ENCODE measurements at regions not wholly inside any gene's neighbourhood (a gene's known extent, or its start where the extent isn't known, plus 50 kb on each side); places are given as distances from the start of the nearest gene placed in this dataset.

DNA sequence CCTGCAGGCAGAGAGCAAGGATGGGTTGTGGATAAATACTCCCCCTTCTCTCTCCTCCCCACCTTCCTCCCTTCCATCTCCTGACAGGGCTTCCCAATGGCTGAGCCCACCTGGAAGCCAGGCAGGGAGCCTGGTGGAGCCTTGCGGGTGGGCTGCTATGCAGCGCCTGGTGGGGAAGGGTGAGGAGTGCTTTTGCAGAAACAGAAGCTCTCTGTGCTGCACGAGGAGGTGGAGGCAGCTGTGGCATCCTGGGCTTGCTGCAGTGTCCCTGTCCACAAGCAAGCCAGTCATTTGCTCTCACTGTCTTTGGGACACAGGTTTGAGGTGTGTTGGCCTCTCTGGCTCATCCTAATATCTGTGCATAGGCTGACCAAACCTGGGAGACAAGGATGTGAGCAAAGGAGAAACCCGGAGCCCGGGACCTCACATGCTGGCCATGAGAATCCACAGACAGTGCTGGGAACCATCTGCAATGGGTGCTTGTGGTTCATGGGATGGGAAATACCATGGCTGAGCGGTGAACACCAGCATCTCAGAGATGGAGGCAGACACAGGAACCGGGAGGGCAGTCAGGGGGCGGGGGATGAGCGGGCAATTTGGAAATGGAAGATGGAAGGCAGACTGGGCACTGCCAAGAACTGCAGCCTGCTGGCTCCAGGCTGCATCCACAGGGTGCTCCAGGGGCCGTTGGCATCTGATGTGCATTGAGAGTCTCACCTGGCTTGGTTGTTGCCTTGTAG, 364.2 kb downstream of the GLRX3 start:
- TF ChIP-seq, protein P1, sequence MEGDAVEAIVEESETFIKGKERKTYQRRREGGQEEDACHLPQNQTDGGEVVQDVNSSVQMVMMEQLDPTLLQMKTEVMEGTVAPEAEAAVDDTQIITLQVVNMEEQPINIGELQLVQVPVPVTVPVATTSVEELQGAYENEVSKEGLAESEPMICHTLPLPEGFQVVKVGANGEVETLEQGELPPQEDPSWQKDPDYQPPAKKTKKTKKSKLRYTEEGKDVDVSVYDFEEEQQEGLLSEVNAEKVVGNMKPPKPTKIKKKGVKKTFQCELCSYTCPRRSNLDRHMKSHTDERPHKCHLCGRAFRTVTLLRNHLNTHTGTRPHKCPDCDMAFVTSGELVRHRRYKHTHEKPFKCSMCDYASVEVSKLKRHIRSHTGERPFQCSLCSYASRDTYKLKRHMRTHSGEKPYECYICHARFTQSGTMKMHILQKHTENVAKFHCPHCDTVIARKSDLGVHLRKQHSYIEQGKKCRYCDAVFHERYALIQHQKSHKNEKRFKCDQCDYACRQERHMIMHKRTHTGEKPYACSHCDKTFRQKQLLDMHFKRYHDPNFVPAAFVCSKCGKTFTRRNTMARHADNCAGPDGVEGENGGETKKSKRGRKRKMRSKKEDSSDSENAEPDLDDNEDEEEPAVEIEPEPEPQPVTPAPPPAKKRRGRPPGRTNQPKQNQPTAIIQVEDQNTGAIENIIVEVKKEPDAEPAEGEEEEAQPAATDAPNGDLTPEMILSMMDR (IDR thresholded peaks at IDR 0.05): no peak
- TF ChIP-seq EP300 (IDR thresholded peaks at IDR 0.05) (no peak), CEBPB (IDR thresholded peaks at IDR 0.05) (no peak)

Data from A549 (cell line).